ENCODE measurements at regions not wholly inside any gene's neighbourhood (a gene's known extent, or its start where the extent isn't known, plus 50 kb on each side); places are given as distances from the start of the nearest gene placed in this dataset.

- no peak for TF ChIP-seq CTCF (IDR thresholded peaks at IDR 0.05)
- peak; percentile 36 for DNase-seq (ENCODE audit: low spot score)
Observed at GRCh38 chr22:48751539-48752437, 1075.9 kb downstream of the BRD1 start.

GRCh38 chr22:48750826-48751440 is 1076.7 kb downstream of the BRD1 start:
- no peak overlapping the region for H3K27ac ChIP-seq
- no peak overlapping the region for H3K4me3 ChIP-seq
- peak; percentile 36 for DNase-seq (ENCODE audit: low spot score)
- no peaks in the 10 kb centered on the region for H3K36me3 ChIP-seq
- H3K27me3 ChIP-seq, result no peaks in the 10 kb centered on the region
- TF ChIP-seq CTCF (IDR thresholded peaks at IDR 0.05), result no peak
- H3K9me3 ChIP-seq, result no peaks in the 10 kb centered on the region
- no peaks in the 10 kb centered on the region for H3K4me1 ChIP-seq

More at GRCh38 chr22:48751539-48752437, 1075.9 kb downstream of the BRD1 start:
- Histone ChIP-seq H3K36me3 (no peaks in the 10 kb centered on the region), H3K4me1 (no peaks in the 10 kb centered on the region), H3K27ac (no peak overlapping the region), H3K4me3 (no peak overlapping the region), H3K27me3 (no peaks in the 10 kb centered on the region), H3K9me3 (no peaks in the 10 kb centered on the region)

GRCh38 chr22:48750282-48750681 is 1077.4 kb downstream of the BRD1 start:
- no peaks in the 10 kb centered on the region for H3K36me3 ChIP-seq
- H3K4me1 ChIP-seq, result no peaks in the 10 kb centered on the region
- DNase-seq (ENCODE audit: low spot score), result no peak
- no peak overlapping the region for H3K27ac ChIP-seq
- no peak for TF ChIP-seq CTCF (IDR thresholded peaks at IDR 0.05)
- no peaks in the 10 kb centered on the region for H3K9me3 ChIP-seq
- no peaks in the 10 kb centered on the region for H3K27me3 ChIP-seq
- H3K4me3 ChIP-seq, result no peak overlapping the region

GRCh38 chr22:48749555-48750227 is 1078.0 kb downstream of the BRD1 start:
- H3K36me3 ChIP-seq, result no peaks in the 10 kb centered on the region
- no peak overlapping the region for H3K4me3 ChIP-seq
- no peaks in the 10 kb centered on the region for H3K27me3 ChIP-seq
- no peak overlapping the region for H3K27ac ChIP-seq
- no peak for TF ChIP-seq CTCF (IDR thresholded peaks at IDR 0.05)
- no peaks in the 10 kb centered on the region for H3K4me1 ChIP-seq
- H3K9me3 ChIP-seq, result no peaks in the 10 kb centered on the region
- peak; percentile 49 for DNase-seq (ENCODE audit: low spot score)

- Histone ChIP-seq H3K4me3 (no peak overlapping the region), H3K9me3 (no peaks in the 10 kb centered on the region), H3K36me3 (no peaks in the 10 kb centered on the region), H3K4me1 (no peaks in the 10 kb centered on the region), H3K27ac (no peak overlapping the region), H3K27me3 (no peaks in the 10 kb centered on the region)
- no peak for DNase-seq (ENCODE audit: low spot score)
- no peak for TF ChIP-seq CTCF (IDR thresholded peaks at IDR 0.05)
Observed at GRCh38 chr22:48748860-48749554, 1078.7 kb downstream of the BRD1 start.

All from right atrium auricular region (tissue), 2 donors.